GM12878 (cell line): ENCODE measurements at regions not wholly inside any gene's neighbourhood (a gene's known extent, or its start where the extent isn't known, plus 50 kb on each side); places are given as distances from the start of the nearest gene placed in this dataset.

Experiments
- ATAC-seq: fragments of 200-7000 bp; cut with Tn5 transposase; 3 replicates; pipeline ENCODE4 v1.9.1; 2020; ENCODE audit warnings: mild to moderate bottlenecking, moderate library complexity
- BruUV-seq: library from RNA; stranded (reverse); fragments of 400-500 nt; replicated peaks from 2 replicates; lab custom pipeline; 2021; lab: Mats Ljungman, UMichigan
- CTCF ChIA-PET: fragments of 300-600 bp; sonication (Branson Sonifier 250); formaldehyde crosslinking; extraction: SDS; loops from one replicate; lab custom pipeline; 2021; ENCODE audit warnings: inconsistent platforms; lab: Yijun Ruan, JAX
- POLR2A ChIA-PET: fragments of 350-600 bp; formaldehyde crosslinking; extraction: SDS; loops from one replicate; lab custom pipeline; 2021; ENCODE audit warnings: inconsistent platforms; lab: Charles Lee
- RAD21 ChIA-PET: fragments of 300-600 bp; sonication (Branson Sonifier 250); formaldehyde crosslinking; loops from one replicate; lab custom pipeline; 2023; ENCODE audit warnings: antibody characterized with exemption; ENCODE audit not compliant: unreplicated experiment; lab: Charles Lee
- SMC1A ChIA-PET: fragments of 300-600 bp; sonication (Branson Sonifier 250); formaldehyde crosslinking; loops from one replicate; lab custom pipeline; 2023; ENCODE audit not compliant: unreplicated experiment, uncharacterized antibody; lab: Charles Lee
- DNase-seq: peaks from one replicate; pipeline ENCODE4 v3.0.0-alpha.2; 2011; ENCODE audit warnings: low read depth, low spot score
- FAIRE-seq: peaks from 3 replicates; lab custom pipeline; 2011; peaks lifted over from hg19 to GRCh38; lab: Jason Lieb, UNC
- H2AFZ ChIP-seq: 2 replicates; pipeline ENCODE4 v1.6.0; 2011; ENCODE audit warnings: low read depth, low read length, control low read depth; ENCODE audit not compliant: control insufficient read depth
- H3K27ac ChIP-seq: 2 replicates; pipeline ENCODE4 v1.5.1; 2011; ENCODE audit warnings: control low read depth; ENCODE audit not compliant: control insufficient read depth, insufficient read depth
- H3K27me3 ChIP-seq, 2 experiments: replicated peaks in 1 of 2; 2 replicates each; pipeline versions ENCODE4 v1.6.0 to v1.6.1; 2011; ENCODE audit warnings: low read length in 1 of 2; ENCODE audit not compliant: control insufficient read depth in 2 of 2, insufficient read depth in 2 of 2
- H3K36me3 ChIP-seq, 2 experiments: 2 replicates each; pipeline ENCODE4 v1.5.1; 2011; ENCODE audit warnings: low read length in 1 of 2; ENCODE audit not compliant: control insufficient read depth in 2 of 2, insufficient read depth in 2 of 2
- H3K4me1 ChIP-seq: 2 replicates; pipeline ENCODE4 v1.6.1; 2011; ENCODE audit warnings: mild to moderate bottlenecking, low read length, moderate library complexity, mixed read lengths; ENCODE audit not compliant: control insufficient read depth, insufficient read depth
- H3K4me2 ChIP-seq: 2 replicates; pipeline ENCODE4 v1.6.0; 2011; ENCODE audit warnings: control low read depth; ENCODE audit not compliant: control insufficient read depth, insufficient read depth
- H3K4me3 ChIP-seq: fragments of 200-600 bp; sonication (generic); 2 replicates; pipeline ENCODE4 v1.5.1; 2016
- H3K79me2 ChIP-seq: 2 replicates; pipeline ENCODE4 v1.6.0; 2011; ENCODE audit warnings: low read length; ENCODE audit not compliant: control insufficient read depth, insufficient read depth
- H3K9ac ChIP-seq: 2 replicates; pipeline ENCODE4 v1.8.0; 2011; ENCODE audit warnings: low read length, control low read depth, mixed read lengths; ENCODE audit not compliant: control insufficient read depth, insufficient read depth
- H3K9me3 ChIP-seq: replicated peaks from 3 replicates; pipeline ENCODE4 v1.5.1; 2011; ENCODE audit warnings: mild to moderate bottlenecking, low read length; ENCODE audit not compliant: control insufficient read depth, insufficient read depth
- H4K20me1 ChIP-seq: 2 replicates; pipeline ENCODE4 v1.6.0; 2011; ENCODE audit not compliant: control insufficient read depth, insufficient read depth
- CEBPB ChIP-seq, 2 experiments: fragments of 150-350 bp in 1 of 2; IDR thresholded peaks; 2 replicates each; pipeline ENCODE4 v1.6.1; 2012 to 2014; ENCODE audit warnings: low read depth in 2 of 2, low read length in 2 of 2, borderline replicate concordance in 1 of 2, inconsistent platforms in 1 of 2
- E4F1 ChIP-seq: fragments of 450-650 bp; IDR thresholded peaks from 2 replicates; pipeline ENCODE4 v1.6.1; 2018; ENCODE audit warnings: borderline replicate concordance, mild to moderate bottlenecking; ENCODE audit not compliant: partially characterized antibody
- EP300 ChIP-seq, 2 experiments: fragments of 150-350 bp in 1 of 2; IDR thresholded peaks; 2 replicates each; pipeline ENCODE4 v1.6.1; 2011 to 2012; ENCODE audit warnings: low read depth in 2 of 2, low read length in 2 of 2, borderline replicate concordance in 1 of 2, improper control_type of control experiment in 1 of 2, inconsistent platforms in 1 of 2; ENCODE audit not compliant: control insufficient read depth in 1 of 2
- HCFC1 ChIP-seq: fragments of 150-350 bp; IDR thresholded peaks from 2 replicates; pipeline ENCODE4 v1.6.1; 2014; ENCODE audit warnings: low read length
- HDGF ChIP-seq: fragments of 450-650 bp; IDR thresholded peaks from 2 replicates; pipeline ENCODE4 v1.6.1; 2016; ENCODE audit warnings: antibody characterized with exemption
- JUND ChIP-seq: IDR thresholded peaks from 2 replicates; pipeline ENCODE4 v1.6.1; 2012; ENCODE audit warnings: low read depth, mild to moderate bottlenecking, low read length, improper control_type of control experiment, moderate library complexity
- MEF2A ChIP-seq: IDR thresholded peaks from 2 replicates; pipeline ENCODE4 v1.6.1; 2011; ENCODE audit warnings: low read depth, mild to moderate bottlenecking, low read length, moderate library complexity; ENCODE audit not compliant: insufficient read depth
- MEF2B ChIP-seq: fragments of 450-650 bp; IDR thresholded peaks from 2 replicates; pipeline ENCODE4 v1.6.1; 2018; ENCODE audit warnings: mild to moderate bottlenecking, moderate library complexity; ENCODE audit not compliant: partially characterized antibody, poor library complexity, severe bottlenecking
- PKNOX1 ChIP-seq: fragments of 450-650 bp; IDR thresholded peaks from 2 replicates; pipeline ENCODE4 v1.6.1; 2016; ENCODE audit warnings: mild to moderate bottlenecking
- SIN3A ChIP-seq: IDR thresholded peaks from 2 replicates; pipeline ENCODE4 v1.6.1; 2012; ENCODE audit warnings: low read depth, low read length, improper control_type of control experiment
- SMC3 ChIP-seq: IDR thresholded peaks from 2 replicates; pipeline ENCODE4 v1.6.1; 2011; ENCODE audit warnings: low read length, improper control_type of control experiment, borderline replicate concordance
- TCF12 ChIP-seq: IDR thresholded peaks from 2 replicates; pipeline ENCODE4 v1.6.1; 2011; ENCODE audit warnings: low read depth, mild to moderate bottlenecking, low read length
- YY1 ChIP-seq: IDR thresholded peaks from 2 replicates; pipeline ENCODE4 v1.6.1; 2011; ENCODE audit warnings: low read depth, mild to moderate bottlenecking, low read length
- ZNF592 ChIP-seq: fragments of 450-650 bp; IDR thresholded peaks from 2 replicates; pipeline ENCODE4 v1.6.1; 2017; ENCODE audit warnings: mild to moderate bottlenecking, moderate library complexity
- ZNF622 ChIP-seq: fragments of 450-650 bp; IDR thresholded peaks from 2 replicates; pipeline ENCODE4 v1.6.1; 2017; ENCODE audit warnings: mild to moderate bottlenecking, inconsistent platforms
- WGBS: methylation state at CpG from one replicate; pipeline ENCODE4 v1.1.6; 2016; ENCODE audit warnings: low lambda C conversion rate; ENCODE audit not compliant: insufficient replicate concordance, insufficient coverage; ENCODE audit errors: missing lambda C conversion rate; 5-methylcytosine and 5-hydroxymethylcytosine counted together
- in situ Hi-C: fragments of 300-500 bp; cut with MboI; formaldehyde crosslinking; loops from 9 replicates; pipeline ENCODE4 v1.14.3; 2018; ENCODE audit warnings: mixed read lengths
- intact Hi-C: fragments of 100-400 bp; cut with micrococcal nuclease; formaldehyde crosslinking; loops from one replicate; pipeline ENCODE4 v1.14.2; 2022; ENCODE audit not compliant: unreplicated experiment

- TF ChIP-seq MEF2A: no peak
- TF ChIP-seq TCF12: no peak
- TF ChIP-seq SMC3: no peak
Observed at GRCh38 chr11:26193694-26194365, 138.1 kb upstream of the ANO3 start (continued).

- no peak overlapping the region for H3K4me2 ChIP-seq
- ChIA-PET SMC1A (interaction anchor here (0.5 kb wide), 1 partner anchor 1249 kb away, joined by 3 read pairs; no protein-coding TSS in a partner anchor), CTCF (interaction anchor here (0.8 kb wide), 1 partner anchor 111 kb away, joined by 3 read pairs; no protein-coding TSS in a partner anchor), POLR2A (no interaction called here), RAD21 (no interaction called here)
- H2AFZ ChIP-seq: no peak overlapping the region
- no peak for FAIRE-seq
- H4K20me1 ChIP-seq: no peaks in the 10 kb centered on the region
- no TSS peak for BruUV-seq
- H3K27ac ChIP-seq: no peak overlapping the region
- H3K9me3 ChIP-seq: no peaks in the 10 kb centered on the region
- in situ Hi-C loops (no loop called here), intact Hi-C loops (no loop called here)
- WGBS: 0% methylated on average over 1 of the region's 1 CpG
- no peak overlapping the region for H3K4me3 ChIP-seq
- H3K36me3 ChIP-seq: no peaks in the 10 kb centered on the region
- H3K79me2 ChIP-seq: no peaks in the 10 kb centered on the region
- no peak for DNase-seq
- H3K4me1 ChIP-seq: no peaks in the 10 kb centered on the region
- no peaks in the 10 kb centered on the region for H3K27me3 ChIP-seq
- H3K9ac ChIP-seq: no peak overlapping the region
- no peak for ATAC-seq
- TF ChIP-seq E4F1 (no peak), PKNOX1 (no peak), SIN3A (no peak), JUND (no peak), YY1 (no peak), EP300 (IDR thresholded peaks at IDR 0.05; ENCODE audit: borderline replicate concordance in 1 of 2, control insufficient read depth in 1 of 2, low read depth in 2 of 2, low read length in 2 of 2) (no peak), ZNF592 (no peak), HCFC1 (no peak), HDGF (no peak), CEBPB (IDR thresholded peaks at IDR 0.05; ENCODE audit: borderline replicate concordance in 1 of 2, low read depth in 2 of 2, low read length in 2 of 2) (no peak), MEF2B (no peak), ZNF622 (no peak)
Observed at GRCh38 chr11:26194881-26195280, 137.0 kb upstream of the ANO3 start.
